Spinal cord (tissue), 9 donors: ENCODE measurements at regions not wholly inside any gene's neighbourhood (a gene's known extent, or its start where the extent isn't known, plus 50 kb on each side); places are given as distances from the start of the nearest gene placed in this dataset.
A peak's percentile ranks its signal among the peaks of the same experiment; 100 is the strongest.
"Not testable (repeated sequence)": the region's sequence is repeated elsewhere in the genome, so short reads cannot be mapped to it uniquely, and the experiment has no call there.

Experiments used
- DNase-seq, 6 donors: peaks; one replicate each; pipeline versions ENCODE4 v3.0.0 to v3.0.0-alpha.2; 2013 to 2015; ENCODE audit warnings: low spot score in 6 of 6, low read depth in 4 of 6
- H3K27ac ChIP-seq: one replicate; pipeline ENCODE4 v1.5.1; 2013; ENCODE audit warnings: low read depth, low read length, control low read depth
- H3K27me3 ChIP-seq: one replicate; pipeline ENCODE4 v1.6.1; 2013; ENCODE audit warnings: low read length; ENCODE audit not compliant: control insufficient read depth, insufficient read depth
- H3K36me3 ChIP-seq: one replicate; pipeline ENCODE4 v1.6.1; 2013; ENCODE audit warnings: low read length; ENCODE audit not compliant: control insufficient read depth, insufficient read depth
- H3K4me1 ChIP-seq: one replicate; pipeline ENCODE4 v1.6.1; 2013; ENCODE audit warnings: low read length; ENCODE audit not compliant: control insufficient read depth, insufficient read depth
- H3K4me3 ChIP-seq: one replicate; pipeline ENCODE4 v1.5.1; 2013; ENCODE audit warnings: low read depth, low read length, control low read depth
- H3K9me3 ChIP-seq: one replicate; pipeline ENCODE4 v1.6.1; 2013; ENCODE audit warnings: low read length; ENCODE audit not compliant: control insufficient read depth, insufficient read depth
- WGBS: methylation state at CpG from one replicate; pipeline ENCODE4 v1.1.5; 2013; ENCODE audit warnings: missing lambda C conversion rate; ENCODE audit not compliant: insufficient coverage; 5-methylcytosine and 5-hydroxymethylcytosine counted together
- donor health status: healthy.

DNA sequence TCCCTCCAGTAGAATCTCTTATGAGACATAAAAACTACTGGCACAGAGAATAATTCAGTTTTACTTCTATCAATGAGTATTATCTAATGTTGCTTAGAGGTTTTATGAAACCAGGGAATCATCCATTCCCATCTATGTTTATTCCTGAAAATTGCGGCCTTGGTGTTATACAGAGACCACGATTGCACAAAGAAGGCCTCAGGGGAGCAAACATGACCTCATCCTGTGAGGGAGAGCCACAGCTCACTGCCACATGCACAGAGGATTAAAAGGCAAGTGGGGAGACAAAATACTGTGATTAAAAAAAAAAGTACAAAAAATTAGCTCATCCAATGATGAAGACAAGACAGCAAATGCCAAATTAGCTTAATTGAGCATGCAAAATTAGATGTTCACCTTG, 111.8 kb upstream of the SLC35G4 start:
- DNase-seq = no peak
- Histone ChIP-seq H3K9me3 (no peaks in the 10 kb centered on the region), H3K4me3 (no peak overlapping the region), H3K27ac (no peak overlapping the region), H3K27me3 (no peaks in the 10 kb centered on the region), H3K36me3 (no peaks in the 10 kb centered on the region), H3K4me1 (no peaks in the 10 kb centered on the region)
- WGBS = 67% methylated on average over 1 of the region's 2 CpGs

DNA sequence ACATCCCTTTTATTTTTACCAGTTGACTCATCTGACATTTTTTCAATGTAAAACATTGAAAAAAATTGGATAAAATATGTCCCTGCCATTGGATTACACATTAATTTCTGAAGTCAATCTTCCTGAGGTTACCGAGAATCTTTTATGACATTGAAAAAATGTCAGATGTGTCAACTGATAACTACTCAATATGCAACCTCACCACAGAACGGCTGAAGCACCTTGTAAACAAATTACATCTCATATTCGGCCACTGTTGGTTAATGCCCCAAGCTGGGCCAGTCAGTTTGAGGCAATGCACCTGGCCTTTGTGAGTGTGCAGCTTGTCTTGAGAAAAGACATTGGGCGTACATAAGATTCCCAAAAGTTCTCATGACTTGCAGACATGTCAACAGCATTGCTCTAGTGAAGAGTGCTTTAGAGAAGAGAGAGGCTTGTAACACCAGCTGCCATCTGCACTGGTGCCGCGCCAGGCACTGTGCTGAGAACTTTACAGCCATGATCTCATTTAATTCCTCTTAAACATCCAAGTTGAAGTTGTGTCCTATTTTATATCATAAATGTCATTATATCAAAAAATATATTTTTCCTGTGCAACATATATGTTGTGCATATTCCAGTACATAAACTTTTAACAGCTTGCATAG, 112.7 kb upstream of the SLC35G4 start:
- Histone ChIP-seq H3K4me3 (no peak overlapping the region), H3K9me3 (no peaks in the 10 kb centered on the region), H3K27ac (no peak overlapping the region), H3K4me1 (no peaks in the 10 kb centered on the region), H3K36me3 (no peaks in the 10 kb centered on the region), H3K27me3 (no peaks in the 10 kb centered on the region)
- WGBS = 100% methylated on average over 1 of the region's 6 CpGs
- peak in 1 of 6 donors; percentile 16 for DNase-seq

GRCh38 chr18:11495441-11495840, 114.0 kb upstream of the SLC35G4 start:
- no peaks in the 10 kb centered on the region for H3K36me3 ChIP-seq
- H3K9me3 ChIP-seq = no peaks in the 10 kb centered on the region
- no peak for DNase-seq
- H3K27ac ChIP-seq = no peak overlapping the region
- no peak overlapping the region for H3K4me3 ChIP-seq
- WGBS = 63% methylated on average over 4 of the region's 6 CpGs
- H3K27me3 ChIP-seq = no peaks in the 10 kb centered on the region
- no peaks in the 10 kb centered on the region for H3K4me1 ChIP-seq

- no peak overlapping the region for H3K27ac ChIP-seq
- no peaks in the 10 kb centered on the region for H3K36me3 ChIP-seq
These were observed 115.3 kb upstream of the SLC35G4 start for GRCh38 chr18:11494107-11494506.

DNA sequence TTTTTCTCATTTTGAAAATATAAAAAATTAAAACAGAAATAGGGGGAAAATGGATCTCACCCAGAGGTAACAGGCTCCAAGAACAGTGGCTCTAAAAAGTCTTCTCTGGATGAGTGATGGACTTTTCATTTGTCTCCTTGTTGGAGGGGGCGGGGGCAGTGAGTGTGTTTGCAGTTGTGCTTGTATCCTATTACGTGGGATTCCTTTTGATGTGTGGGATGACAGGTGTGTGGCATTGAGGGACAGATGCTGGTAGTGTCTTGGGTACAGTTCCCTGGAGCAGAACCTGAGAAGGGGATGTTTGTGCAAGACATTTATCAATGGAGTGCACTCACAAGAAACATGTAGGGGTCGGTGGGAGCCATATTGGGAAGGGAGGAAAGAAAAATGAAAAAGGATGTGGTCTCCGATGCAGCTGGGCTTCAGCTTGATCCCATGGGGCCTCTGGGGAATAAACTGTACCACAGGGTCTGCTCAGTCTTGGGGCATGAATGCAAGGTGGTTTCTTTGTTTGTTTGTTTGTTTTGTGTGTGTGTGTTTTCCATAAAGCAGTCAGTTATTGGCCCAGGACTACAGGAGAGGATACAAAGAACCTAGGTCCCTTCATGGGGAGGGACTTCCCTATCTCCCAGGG, 120.0 kb upstream of the SLC35G4 start:
- no peak for DNase-seq
- Histone ChIP-seq H3K4me1 (no peaks in the 10 kb centered on the region), H3K27ac (no peak overlapping the region), H3K9me3 (no peaks in the 10 kb centered on the region), H3K36me3 (no peaks in the 10 kb centered on the region), H3K27me3 (no peaks in the 10 kb centered on the region), H3K4me3 (no peak overlapping the region)
- 93% methylated on average over 4 of the region's 4 CpGs for WGBS

More at GRCh38 chr18:11494107-11494506, 115.3 kb upstream of the SLC35G4 start:
- H3K4me3 ChIP-seq = no peak overlapping the region
- H3K4me1 ChIP-seq = no peaks in the 10 kb centered on the region
- no peaks in the 10 kb centered on the region for H3K27me3 ChIP-seq
- H3K9me3 ChIP-seq = no peaks in the 10 kb centered on the region
- no peak for DNase-seq

DNA sequence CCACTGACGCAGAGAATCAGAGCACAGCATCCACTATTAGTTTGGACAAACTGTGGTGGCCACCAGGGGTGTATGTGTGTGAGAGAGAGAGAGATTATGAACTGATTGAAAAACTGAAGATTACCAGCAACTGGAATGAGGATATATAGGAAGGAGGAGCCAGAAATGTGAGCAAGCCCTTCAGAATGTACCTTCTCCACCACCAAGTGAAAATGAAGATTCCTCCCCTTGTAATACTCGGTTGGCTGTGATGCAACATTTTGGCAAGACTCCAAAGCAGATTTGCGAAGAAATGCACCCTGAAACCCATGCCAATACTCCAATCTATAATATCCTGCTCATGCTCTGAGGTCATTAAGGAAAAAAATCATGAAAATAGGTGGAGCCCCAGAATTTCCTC, 121.2 kb upstream of the SLC35G4 start:
- Histone ChIP-seq H3K36me3 (no peaks in the 10 kb centered on the region), H3K9me3 (no peaks in the 10 kb centered on the region), H3K4me3 (no peak overlapping the region), H3K27ac (no peak overlapping the region), H3K27me3 (no peaks in the 10 kb centered on the region), H3K4me1 (no peaks in the 10 kb centered on the region)
- DNase-seq = no peak
- 88% methylated on average over 1 of the region's 3 CpGs for WGBS

DNA sequence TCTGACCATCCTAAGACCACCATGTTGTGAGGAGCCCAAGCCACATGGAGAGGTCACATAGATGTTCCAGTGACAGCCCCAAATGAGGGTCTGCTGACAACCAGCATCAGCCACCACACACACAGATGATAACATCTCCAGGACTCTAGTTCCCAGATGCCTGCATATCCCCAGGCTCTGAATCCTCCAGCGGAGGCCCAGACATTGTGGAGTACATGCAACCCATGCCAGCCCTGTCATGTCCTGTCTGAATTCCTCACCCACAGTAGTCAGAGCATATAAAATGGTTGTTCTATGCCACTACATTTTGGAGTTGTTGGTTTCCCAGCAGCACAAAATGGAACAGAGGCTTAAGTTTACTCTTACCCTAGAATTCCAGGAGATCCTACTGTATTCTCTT, 122.0 kb upstream of the SLC35G4 start:
- Histone ChIP-seq H3K27ac (no peak overlapping the region), H3K27me3 (no peaks in the 10 kb centered on the region), H3K9me3 (no peaks in the 10 kb centered on the region), H3K4me1 (no peaks in the 10 kb centered on the region), H3K4me3 (no peak overlapping the region), H3K36me3 (no peaks in the 10 kb centered on the region)
- 100% methylated on average over 1 of the region's 1 CpG for WGBS
- DNase-seq = no peak

DNA sequence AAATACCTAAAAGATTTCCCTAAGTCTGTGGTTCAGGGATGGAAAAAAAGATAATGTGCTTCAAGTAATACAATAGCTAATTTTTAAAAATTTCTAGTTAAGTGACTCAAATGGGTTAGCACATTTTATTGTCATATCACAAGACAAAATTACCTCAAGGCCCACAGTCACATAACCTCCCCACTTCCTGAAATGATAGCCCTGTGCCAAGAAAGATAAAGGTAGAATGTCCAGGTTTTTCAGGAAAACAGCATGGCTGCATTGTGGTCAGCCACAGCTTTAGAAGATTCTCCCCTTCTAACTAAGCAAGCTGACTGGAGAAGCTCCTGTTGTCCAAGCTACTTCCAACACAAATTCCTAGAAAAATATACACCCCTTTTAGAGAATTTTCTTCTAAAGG, 127.1 kb upstream of the SLC35G4 start:
- no peak for DNase-seq
- no peak overlapping the region for H3K27ac ChIP-seq
- H3K9me3 ChIP-seq = no peaks in the 10 kb centered on the region

GRCh38 chr18:11480692-11481091, 128.7 kb upstream of the SLC35G4 start:
- no peak overlapping the region for H3K4me3 ChIP-seq
- no peak overlapping the region for H3K27ac ChIP-seq
- no peaks in the 10 kb centered on the region for H3K9me3 ChIP-seq
- H3K36me3 ChIP-seq = no peaks in the 10 kb centered on the region
- H3K27me3 ChIP-seq = no peaks in the 10 kb centered on the region
- no peak for DNase-seq
- no peaks in the 10 kb centered on the region for H3K4me1 ChIP-seq
- WGBS = no CpG with 5 or more reads among the region's 1 CpG

More for the DNA sequence above, 127.1 kb upstream of the SLC35G4 start:
- Histone ChIP-seq H3K4me1 (no peaks in the 10 kb centered on the region), H3K27me3 (no peaks in the 10 kb centered on the region), H3K4me3 (no peak overlapping the region), H3K36me3 (no peaks in the 10 kb centered on the region)

- WGBS = 81% methylated on average over 7 of the region's 7 CpGs
These were observed 130.4 kb upstream of the SLC35G4 start for GRCh38 chr18:11479031-11479430.

More at GRCh38 chr18:11479031-11479430, 130.4 kb upstream of the SLC35G4 start:
- H3K27ac ChIP-seq, H3K4me1 ChIP-seq, DNase-seq, H3K27me3 ChIP-seq, H3K36me3 ChIP-seq, H3K9me3 ChIP-seq, H3K4me3 ChIP-seq: not testable (repeated sequence)
